Posterior vena cava (tissue), 2 donors: ENCODE measurements at regions not wholly inside any gene's neighbourhood (a gene's known extent, or its start where the extent isn't known, plus 50 kb on each side); places are given as distances from the start of the nearest gene placed in this dataset.
"Not testable (repeated sequence)": the region's sequence is repeated elsewhere in the genome, so short reads cannot be mapped to it uniquely, and the experiment has no call there.

Experiments
- DNase-seq: peaks from one replicate; pipeline ENCODE4 v3.0.0-alpha.2; 2020; ENCODE audit warnings: low spot score
- intact Hi-C, 2 donors: fragments of 100-400 bp; cut with DNase I; formaldehyde crosslinking; loops; one replicate each; pipeline versions ENCODE4 v1.14.1 to v1.14.2; 2022 to 2023
- donor health status: DM: yes; HTN: yes; CAD: no.
- donor health status: DM: yes; HTN: yes; CAD: no.

DNA sequence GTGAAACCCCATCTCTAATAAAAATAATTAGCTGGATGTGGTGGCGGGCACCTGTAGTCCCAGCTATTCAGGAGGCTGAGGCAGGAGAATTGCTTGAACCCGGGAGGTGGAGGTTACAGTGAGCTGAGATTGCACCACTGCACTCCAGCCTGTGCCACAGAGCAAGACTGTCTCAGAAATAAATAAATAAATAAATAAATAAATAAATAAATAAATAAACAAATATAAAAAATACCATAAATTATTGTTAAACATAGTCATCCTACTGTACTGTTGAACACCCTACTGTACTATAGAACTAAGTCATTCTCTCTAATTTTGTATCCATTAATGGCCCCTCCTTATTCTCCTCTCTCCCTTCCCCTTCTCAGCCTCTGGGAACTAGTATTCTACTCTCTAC, 332.2 kb downstream of the ISL1 start:
- intact Hi-C loops, DNase-seq: not testable (repeated sequence)

DNA sequence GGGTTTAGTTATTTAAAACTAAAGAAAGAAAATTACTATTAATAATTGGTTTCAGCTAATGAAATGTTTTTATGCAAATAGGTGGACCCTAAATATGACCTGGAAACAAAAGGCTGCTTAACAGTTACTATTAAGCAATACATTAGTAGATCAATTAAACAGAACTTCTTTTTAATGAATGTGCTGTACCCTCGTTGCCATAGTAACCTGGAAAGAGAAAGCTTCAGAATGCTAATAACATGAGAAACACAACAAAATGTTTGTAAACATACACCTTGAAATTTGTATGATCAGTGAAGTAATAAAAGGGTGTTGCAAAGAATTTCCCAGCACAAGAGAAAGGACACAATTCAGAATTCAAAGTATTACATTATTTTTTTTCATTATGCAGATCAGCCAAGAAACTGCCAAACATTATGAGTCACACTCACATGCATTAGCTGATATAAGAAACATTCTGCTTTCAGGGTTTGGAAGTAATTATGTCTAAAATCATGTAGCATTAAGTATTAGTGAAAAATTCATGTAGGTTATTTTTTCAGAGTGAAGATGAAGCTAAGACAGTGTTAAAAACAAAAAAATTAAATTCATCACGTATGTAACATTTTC, 348.3 kb downstream of the ISL1 start:
- intact Hi-C loops: no loop called here
- no peak for DNase-seq

DNA sequence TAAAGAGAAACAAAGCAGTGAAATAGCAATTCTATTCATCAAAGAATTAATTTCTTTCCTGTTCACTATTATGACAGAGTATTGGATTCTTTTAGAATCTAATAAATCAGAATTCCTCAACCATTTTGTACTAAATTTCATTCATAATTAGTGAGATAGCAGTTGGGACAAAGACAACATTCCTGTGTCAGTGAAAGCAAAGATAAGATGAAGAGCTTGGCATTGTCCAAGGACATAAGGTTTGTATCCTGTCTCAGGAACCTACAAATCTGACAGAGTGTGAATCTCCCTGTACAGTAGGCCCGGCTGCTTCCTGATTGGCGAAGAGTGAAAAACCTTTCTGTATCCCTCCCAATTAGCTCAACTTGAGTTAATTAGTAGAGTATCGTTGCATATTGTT, 349.1 kb downstream of the ISL1 start:
- DNase-seq: no peak
- intact Hi-C loops: no loop called here

DNA sequence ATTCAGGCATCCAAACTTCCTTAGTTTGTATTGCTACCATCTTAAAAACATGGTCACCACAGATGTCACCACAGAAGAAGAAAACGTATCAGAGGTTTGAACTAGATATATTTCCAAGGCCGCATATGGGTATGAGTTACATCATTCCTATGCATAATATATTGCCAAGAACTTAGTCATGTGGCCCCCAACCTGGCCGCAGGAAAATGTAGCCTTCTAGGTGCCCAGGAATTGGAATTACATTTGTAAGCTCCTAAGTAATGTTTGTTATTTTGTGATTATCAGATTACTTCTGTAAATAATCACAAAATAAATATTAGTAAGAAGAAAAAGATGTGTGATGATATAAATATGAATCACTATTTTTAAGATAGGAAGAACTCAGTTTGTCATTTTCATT, 351.4 kb downstream of the ISL1 start:
- intact Hi-C loops: no loop called here
- no peak for DNase-seq

DNA sequence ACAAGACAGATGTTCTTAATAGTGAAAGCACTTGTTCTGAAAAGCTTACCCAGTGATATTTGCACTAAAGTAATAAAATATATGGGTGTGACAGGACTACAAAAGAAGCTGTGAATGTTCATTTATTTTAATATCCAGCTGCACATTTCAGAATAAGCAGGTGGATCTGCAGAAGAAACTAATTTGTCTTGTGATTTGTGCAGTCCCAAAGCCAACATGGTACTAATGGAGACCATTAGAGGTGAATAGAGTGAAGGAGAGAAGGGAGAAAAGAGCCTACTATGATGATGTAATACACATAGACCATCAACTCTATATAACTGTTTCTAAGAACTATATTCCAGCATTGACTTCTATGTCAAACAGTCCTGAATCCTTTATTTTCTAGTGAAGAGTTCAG, 362.8 kb downstream of the ISL1 start:
- no peak for DNase-seq
- intact Hi-C loops: no loop called here

DNA sequence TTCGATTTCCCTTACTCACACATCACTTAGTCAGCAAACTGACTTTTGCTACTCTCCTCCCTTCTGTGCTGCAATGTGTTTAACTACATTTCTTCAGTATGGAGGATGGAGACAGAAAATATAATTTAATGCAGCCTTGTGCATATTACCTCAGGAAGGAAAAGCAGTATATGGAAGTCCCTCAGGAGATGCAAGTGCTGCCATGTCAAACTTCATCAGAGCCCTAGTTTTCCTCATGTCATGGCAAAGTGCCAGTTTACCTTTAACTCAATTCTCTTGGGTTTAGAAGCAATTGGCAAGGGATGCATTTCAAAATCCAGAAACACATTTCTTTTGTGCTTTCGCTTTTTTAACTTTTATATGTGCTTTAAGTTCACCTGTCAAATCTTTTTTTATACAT, 365.4 kb downstream of the ISL1 start:
- intact Hi-C loops: no loop called here
- no peak for DNase-seq
